HG02884 (cell line): ENCODE measurements at regions not wholly inside any gene's neighbourhood (a gene's known extent, or its start where the extent isn't known, plus 50 kb on each side); places are given as distances from the start of the nearest gene placed in this dataset.

Experiments used
- ATAC-seq: cut with Tn5 transposase; IDR thresholded peaks from one replicate; pipeline ENCODE4 v1.9.1; 2021; ENCODE audit warnings: mild to moderate bottlenecking, moderate library complexity; ENCODE audit not compliant: unreplicated experiment

GRCh38 chr18:47549021-47549540, 297.6 kb upstream of the SKOR2 start:
- ATAC-seq = no peak

GRCh38 chr18:47547539-47548202, 296.2 kb upstream of the SKOR2 start:
- ATAC-seq = no peak

GRCh38 chr18:47545613-47546012, 294.2 kb upstream of the SKOR2 start:
- ATAC-seq = no peak

GRCh38 chr18:47543080-47543479, 291.6 kb upstream of the SKOR2 start:
- ATAC-seq = no peak

GRCh38 chr18:47542551-47542950, 291.1 kb upstream of the SKOR2 start:
- no peak for ATAC-seq

- no peak for ATAC-seq
These were observed 280.3 kb upstream of the SKOR2 start for GRCh38 chr18:47531717-47532116.

- ATAC-seq = no peak
These were observed 279.2 kb upstream of the SKOR2 start for GRCh38 chr18:47530695-47531094.

- no peak for ATAC-seq
These were observed 276.9 kb upstream of the SKOR2 start for GRCh38 chr18:47528343-47528742.

GRCh38 chr18:47526147-47526546, 274.7 kb upstream of the SKOR2 start:
- no peak for ATAC-seq

GRCh38 chr18:47522359-47522758, 270.9 kb upstream of the SKOR2 start:
- no peak for ATAC-seq

GRCh38 chr18:47520263-47520662, 268.8 kb upstream of the SKOR2 start:
- ATAC-seq = no peak

GRCh38 chr18:47519706-47520105, 268.2 kb upstream of the SKOR2 start:
- no peak for ATAC-seq

- ATAC-seq = no peak
These were observed 267.8 kb upstream of the SKOR2 start for GRCh38 chr18:47519277-47519676.

GRCh38 chr18:47513614-47514013, 262.2 kb upstream of the SKOR2 start:
- no peak for ATAC-seq

- no peak for ATAC-seq
These were observed 261.4 kb upstream of the SKOR2 start for GRCh38 chr18:47512726-47513435.

- ATAC-seq = no peak
These were observed 260.6 kb upstream of the SKOR2 start for GRCh38 chr18:47512056-47512455.

- no peak for ATAC-seq
These were observed 259.4 kb upstream of the SKOR2 start for GRCh38 chr18:47510831-47511230.

- ATAC-seq = no peak
These were observed 256.2 kb upstream of the SKOR2 start for GRCh38 chr18:47507651-47508050.

GRCh38 chr18:47506897-47507296, 255.4 kb upstream of the SKOR2 start:
- no peak for ATAC-seq

GRCh38 chr18:47501946-47502345, 250.5 kb upstream of the SKOR2 start:
- no peak for ATAC-seq

GRCh38 chr18:47500930-47501329, 249.5 kb upstream of the SKOR2 start:
- no peak for ATAC-seq

- ATAC-seq = no peak
These were observed 241.2 kb upstream of the SKOR2 start for GRCh38 chr18:47492691-47493090.
